ENCODE measurements at regions not wholly inside any gene's neighbourhood (a gene's known extent, or its start where the extent isn't known, plus 50 kb on each side); places are given as distances from the start of the nearest gene placed in this dataset.

GRCh38 chr6:44685213-44685612 is 297.7 kb downstream of the CDC5L start:
- H3K4me3 ChIP-seq (ENCODE audit: low read depth, low read length), result no peak overlapping the region
- no peak for TF ChIP-seq POLR2A (IDR thresholded peaks at IDR 0.05; ENCODE audit: extremely low read depth, insufficient read length)
- TF ChIP-seq MAX (IDR thresholded peaks at IDR 0.05; ENCODE audit: low read depth, low read length), result no peak
- no peak for TF ChIP-seq MYC (IDR thresholded peaks at IDR 0.05; ENCODE audit: low read depth, low read length)
- TF ChIP-seq CTCF (IDR thresholded peaks at IDR 0.05; ENCODE audit: low read depth, low read length), result no peak
- no peak for DNase-seq (ENCODE audit: low read depth)

DNA sequence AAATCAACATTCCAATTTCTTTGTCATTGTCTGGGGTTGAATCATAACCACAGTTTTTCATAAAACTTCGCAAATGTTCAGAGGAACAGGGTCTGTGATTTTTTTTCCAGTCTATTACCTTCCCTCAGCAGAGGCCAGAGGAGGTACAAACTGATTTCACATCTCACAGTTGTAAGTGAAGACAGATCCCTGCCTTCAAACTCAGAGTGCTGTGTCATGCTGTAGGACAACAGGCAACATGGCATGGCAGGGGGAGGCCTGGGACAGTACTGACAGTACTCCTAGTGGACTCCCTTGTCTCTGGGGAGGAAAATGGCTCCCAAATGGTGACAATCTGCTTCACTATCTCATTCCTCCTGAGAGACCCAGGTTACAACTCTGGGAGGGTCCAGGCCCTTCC is 308.6 kb downstream of the CDC5L start:
- TF ChIP-seq POLR2A (IDR thresholded peaks at IDR 0.05; ENCODE audit: extremely low read depth, insufficient read length), result no peak
- TF ChIP-seq CTCF (IDR thresholded peaks at IDR 0.05; ENCODE audit: low read depth, low read length), result no peak
- no peak for TF ChIP-seq MYC (IDR thresholded peaks at IDR 0.05; ENCODE audit: low read depth, low read length)
- TF ChIP-seq MAX (IDR thresholded peaks at IDR 0.05; ENCODE audit: low read depth, low read length), result no peak
- no peak overlapping the region for H3K4me3 ChIP-seq (ENCODE audit: low read depth, low read length)
- DNase-seq (ENCODE audit: low read depth), result no peak

- H3K4me3 ChIP-seq (ENCODE audit: low read depth, low read length), result no peak overlapping the region
- TF ChIP-seq MAX (IDR thresholded peaks at IDR 0.05; ENCODE audit: low read depth, low read length) (no peak), CTCF (IDR thresholded peaks at IDR 0.05; ENCODE audit: low read depth, low read length) (no peak), POLR2A (IDR thresholded peaks at IDR 0.05; ENCODE audit: extremely low read depth, insufficient read length) (no peak), MYC (IDR thresholded peaks at IDR 0.05; ENCODE audit: low read depth, low read length) (no peak)
- DNase-seq (ENCODE audit: low read depth), result no peak
Observed at GRCh38 chr6:44696686-44697085, 309.2 kb downstream of the CDC5L start.

GRCh38 chr6:44697327-44697726 is 309.8 kb downstream of the CDC5L start:
- TF ChIP-seq CTCF (IDR thresholded peaks at IDR 0.05; ENCODE audit: low read depth, low read length), result no peak
- no peak for TF ChIP-seq POLR2A (IDR thresholded peaks at IDR 0.05; ENCODE audit: extremely low read depth, insufficient read length)
- no peak for TF ChIP-seq MAX (IDR thresholded peaks at IDR 0.05; ENCODE audit: low read depth, low read length)
- H3K4me3 ChIP-seq (ENCODE audit: low read depth, low read length), result no peak overlapping the region
- no peak for DNase-seq (ENCODE audit: low read depth)

DNA sequence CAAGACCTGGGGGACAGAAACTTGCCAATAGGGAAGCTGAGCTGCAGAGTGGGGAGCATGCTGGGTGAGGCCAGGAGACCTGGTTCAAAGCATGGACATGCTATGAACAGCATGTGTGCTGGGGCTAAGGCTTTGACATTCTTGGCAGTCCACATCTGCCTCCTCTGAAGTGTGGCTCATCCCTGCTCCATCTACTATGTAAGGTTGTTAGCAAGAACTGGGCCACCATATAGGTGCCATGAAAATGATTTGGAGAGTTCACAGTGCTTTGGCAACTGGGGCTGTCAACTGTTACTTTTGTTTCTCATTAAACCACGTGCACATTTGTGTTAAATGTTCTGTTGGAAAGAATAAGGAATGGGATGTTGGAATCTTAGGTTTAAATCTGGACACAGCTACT is 311.1 kb downstream of the CDC5L start:
- TF ChIP-seq CTCF (IDR thresholded peaks at IDR 0.05; ENCODE audit: low read depth, low read length) (no peak), MAX (IDR thresholded peaks at IDR 0.05; ENCODE audit: low read depth, low read length) (no peak), MYC (IDR thresholded peaks at IDR 0.05; ENCODE audit: low read depth, low read length) (no peak), POLR2A (IDR thresholded peaks at IDR 0.05; ENCODE audit: extremely low read depth, insufficient read length) (no peak)
- no peak for DNase-seq (ENCODE audit: low read depth)
- H3K4me3 ChIP-seq (ENCODE audit: low read depth, low read length), result no peak overlapping the region

- TF ChIP-seq POLR2A (IDR thresholded peaks at IDR 0.05; ENCODE audit: extremely low read depth, insufficient read length), result no peak
- TF ChIP-seq MAX (IDR thresholded peaks at IDR 0.05; ENCODE audit: low read depth, low read length), result no peak
- no peak for TF ChIP-seq CTCF (IDR thresholded peaks at IDR 0.05; ENCODE audit: low read depth, low read length)
- no peak for TF ChIP-seq MYC (IDR thresholded peaks at IDR 0.05; ENCODE audit: low read depth, low read length)
- no peak for DNase-seq (ENCODE audit: low read depth)
- no peak overlapping the region for H3K4me3 ChIP-seq (ENCODE audit: low read depth, low read length)
Observed at GRCh38 chr6:44699082-44699481, 311.6 kb downstream of the CDC5L start.
